Colonic mucosa (tissue), 4 donors: ENCODE measurements at regions not wholly inside any gene's neighbourhood (a gene's known extent, or its start where the extent isn't known, plus 50 kb on each side); places are given as distances from the start of the nearest gene placed in this dataset.

Experiments used
- DNase-seq: peaks from one replicate; pipeline ENCODE4 v3.0.0-alpha.2; 2020
- H3K27ac ChIP-seq: fragments of 200-600 bp; one replicate; pipeline ENCODE4 v1.8.0; 2021
- H3K27me3 ChIP-seq: fragments of 200-600 bp; one replicate; pipeline ENCODE4 v1.8.0; 2021
- H3K36me3 ChIP-seq: fragments of 200-600 bp; one replicate; pipeline ENCODE4 v1.8.0; 2021
- H3K4me1 ChIP-seq: fragments of 200-600 bp; one replicate; pipeline ENCODE4 v1.8.0; 2021; ENCODE audit warnings: mild to moderate bottlenecking
- H3K4me3 ChIP-seq: fragments of 200-600 bp; one replicate; pipeline ENCODE4 v1.8.0; 2021
- H3K9ac ChIP-seq, 2 donors: one replicate each; pipeline ENCODE4 v1.7.0; 2013; ENCODE audit warnings: control low read depth in 2 of 2, low read depth in 2 of 2, low read length in 2 of 2
- H3K9me3 ChIP-seq: fragments of 200-600 bp; one replicate; pipeline ENCODE4 v1.8.0; 2021
- intact Hi-C: fragments of 100-400 bp; cut with DNase I; formaldehyde crosslinking; loops from one replicate; pipeline ENCODE4 v1.14.1; 2022
- TF ChIP-seq, protein P1 (sequence below): fragments of 200-600 bp; IDR thresholded peaks from one replicate; pipeline ENCODE4 v1.8.0; 2022; ENCODE audit warnings: antibody characterized with exemption, mild to moderate bottlenecking
- donor health status: healthy.
- donor health status: DM: no; HTN: no; CAD: no.
- donor health status: DM: no; HTN: no; CAD: no.

DNA sequence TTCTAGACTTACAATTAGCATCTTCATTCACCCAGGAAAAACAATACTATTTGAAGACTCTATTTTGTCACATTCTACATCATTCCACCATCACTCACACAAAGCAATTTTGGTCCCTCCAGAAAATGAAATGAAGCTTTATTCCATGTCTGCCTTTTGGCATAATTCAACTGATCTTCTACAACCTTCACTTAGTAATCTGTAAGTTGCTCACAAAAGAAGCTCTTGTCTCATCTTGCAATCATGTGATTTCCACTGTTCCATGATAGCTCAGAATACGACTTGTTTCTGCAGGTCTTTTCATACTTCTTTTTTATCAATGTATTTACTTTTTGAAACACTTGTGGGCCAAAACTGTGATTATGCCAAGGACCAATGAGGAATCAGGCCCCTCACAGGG is 261.9 kb upstream of the NR4A3 start:
- H3K9me3 ChIP-seq = no peaks in the 10 kb centered on the region
- intact Hi-C loops = no loop called here
- TF ChIP-seq, protein P1, sequence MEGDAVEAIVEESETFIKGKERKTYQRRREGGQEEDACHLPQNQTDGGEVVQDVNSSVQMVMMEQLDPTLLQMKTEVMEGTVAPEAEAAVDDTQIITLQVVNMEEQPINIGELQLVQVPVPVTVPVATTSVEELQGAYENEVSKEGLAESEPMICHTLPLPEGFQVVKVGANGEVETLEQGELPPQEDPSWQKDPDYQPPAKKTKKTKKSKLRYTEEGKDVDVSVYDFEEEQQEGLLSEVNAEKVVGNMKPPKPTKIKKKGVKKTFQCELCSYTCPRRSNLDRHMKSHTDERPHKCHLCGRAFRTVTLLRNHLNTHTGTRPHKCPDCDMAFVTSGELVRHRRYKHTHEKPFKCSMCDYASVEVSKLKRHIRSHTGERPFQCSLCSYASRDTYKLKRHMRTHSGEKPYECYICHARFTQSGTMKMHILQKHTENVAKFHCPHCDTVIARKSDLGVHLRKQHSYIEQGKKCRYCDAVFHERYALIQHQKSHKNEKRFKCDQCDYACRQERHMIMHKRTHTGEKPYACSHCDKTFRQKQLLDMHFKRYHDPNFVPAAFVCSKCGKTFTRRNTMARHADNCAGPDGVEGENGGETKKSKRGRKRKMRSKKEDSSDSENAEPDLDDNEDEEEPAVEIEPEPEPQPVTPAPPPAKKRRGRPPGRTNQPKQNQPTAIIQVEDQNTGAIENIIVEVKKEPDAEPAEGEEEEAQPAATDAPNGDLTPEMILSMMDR = no peak
- H3K4me1 ChIP-seq = no peaks in the 10 kb centered on the region
- DNase-seq = no peak
- no peak overlapping the region for H3K27ac ChIP-seq
- H3K4me3 ChIP-seq = no peak overlapping the region
- no peak overlapping the region for H3K9ac ChIP-seq
- H3K27me3 ChIP-seq = no peaks in the 10 kb centered on the region
- no peaks in the 10 kb centered on the region for H3K36me3 ChIP-seq

DNA sequence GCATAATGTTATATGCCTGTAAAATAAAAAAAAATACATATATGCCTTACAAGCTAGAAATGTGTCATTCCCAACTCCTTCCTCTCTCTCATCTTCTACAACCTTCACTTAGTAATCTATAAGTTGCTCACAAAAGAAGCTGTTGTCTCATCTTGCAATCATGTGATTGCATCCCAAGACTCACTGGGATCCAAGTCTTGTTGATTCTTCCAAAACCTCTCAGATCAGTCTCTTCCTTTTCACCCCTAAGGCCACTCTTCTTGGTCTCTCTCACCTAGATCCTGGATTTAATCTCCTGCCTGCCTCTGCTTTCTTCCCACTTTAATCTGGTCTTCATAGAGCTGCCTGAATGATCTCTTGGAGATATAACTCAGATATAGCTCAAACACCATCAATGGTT is 261.1 kb upstream of the NR4A3 start:
- no peak overlapping the region for H3K4me3 ChIP-seq
- no peaks in the 10 kb centered on the region for H3K36me3 ChIP-seq
- H3K9me3 ChIP-seq = no peaks in the 10 kb centered on the region
- intact Hi-C loops = no loop called here
- H3K4me1 ChIP-seq = no peaks in the 10 kb centered on the region
- no peak overlapping the region for H3K9ac ChIP-seq
- H3K27me3 ChIP-seq = no peaks in the 10 kb centered on the region
- TF ChIP-seq, protein P1 = no peak
- H3K27ac ChIP-seq = no peak overlapping the region
- no peak for DNase-seq

DNA sequence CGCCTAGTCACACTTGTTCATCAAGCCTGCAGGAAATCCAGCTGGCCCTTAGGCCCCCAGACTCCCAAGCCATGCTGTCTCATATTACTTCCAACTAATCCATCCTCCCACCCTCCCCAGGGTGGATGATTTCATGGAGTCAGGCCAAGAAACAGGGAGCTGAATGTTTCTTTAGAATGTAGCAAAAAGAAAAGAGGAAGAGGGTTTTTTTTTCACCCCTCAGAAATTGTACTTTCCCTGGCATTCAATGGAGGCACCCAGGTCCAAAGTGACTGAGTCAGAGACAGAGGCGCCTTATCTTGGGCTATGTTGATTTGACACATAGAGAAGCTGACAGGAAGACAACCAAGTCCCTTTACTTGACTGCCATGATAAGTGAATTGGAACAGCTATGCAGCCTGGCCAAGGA is 260.2 kb upstream of the NR4A3 start:
- H3K27me3 ChIP-seq = no peaks in the 10 kb centered on the region
- no peak overlapping the region for H3K9ac ChIP-seq
- TF ChIP-seq, protein P1 = no peak
- intact Hi-C loops = no loop called here
- H3K4me3 ChIP-seq = no peak overlapping the region
- no peak overlapping the region for H3K27ac ChIP-seq
- no peak for DNase-seq
- no peaks in the 10 kb centered on the region for H3K4me1 ChIP-seq
- no peaks in the 10 kb centered on the region for H3K9me3 ChIP-seq
- no peaks in the 10 kb centered on the region for H3K36me3 ChIP-seq

DNA sequence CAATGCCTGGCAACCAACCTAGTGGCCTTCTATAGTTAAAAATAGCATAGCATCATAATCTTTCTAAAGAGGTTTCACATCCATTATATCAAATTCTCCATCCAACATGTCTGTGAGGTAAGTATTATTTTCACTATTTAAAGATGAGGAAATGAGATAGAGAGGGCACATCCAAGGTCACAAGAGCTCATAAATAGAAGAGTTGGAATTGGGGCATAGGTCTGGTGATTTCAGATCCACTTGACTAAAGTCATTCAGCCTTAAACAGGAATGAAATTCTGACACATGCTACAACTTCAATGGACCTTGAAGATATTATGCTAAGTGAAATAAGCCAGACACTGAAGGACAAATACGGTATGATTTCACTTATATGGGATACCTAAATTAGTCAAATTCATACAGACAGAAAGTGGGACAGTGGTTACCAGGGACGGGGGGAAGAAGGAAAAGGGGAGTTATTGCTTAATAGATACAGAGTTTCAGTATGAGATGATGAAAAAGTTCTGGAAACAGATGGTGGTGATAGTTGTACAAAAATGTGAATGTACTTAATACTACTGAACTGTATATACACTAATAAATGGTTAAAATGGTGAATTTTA is 259.6 kb upstream of the NR4A3 start:
- Histone ChIP-seq H3K36me3 (no peaks in the 10 kb centered on the region), H3K27me3 (no peaks in the 10 kb centered on the region), H3K4me3 (no peak overlapping the region), H3K4me1 (no peaks in the 10 kb centered on the region), H3K9me3 (no peaks in the 10 kb centered on the region), H3K9ac (no peak overlapping the region), H3K27ac (no peak overlapping the region)
- intact Hi-C loops = no loop called here
- DNase-seq = no peak
- TF ChIP-seq, protein P1 = no peak

DNA sequence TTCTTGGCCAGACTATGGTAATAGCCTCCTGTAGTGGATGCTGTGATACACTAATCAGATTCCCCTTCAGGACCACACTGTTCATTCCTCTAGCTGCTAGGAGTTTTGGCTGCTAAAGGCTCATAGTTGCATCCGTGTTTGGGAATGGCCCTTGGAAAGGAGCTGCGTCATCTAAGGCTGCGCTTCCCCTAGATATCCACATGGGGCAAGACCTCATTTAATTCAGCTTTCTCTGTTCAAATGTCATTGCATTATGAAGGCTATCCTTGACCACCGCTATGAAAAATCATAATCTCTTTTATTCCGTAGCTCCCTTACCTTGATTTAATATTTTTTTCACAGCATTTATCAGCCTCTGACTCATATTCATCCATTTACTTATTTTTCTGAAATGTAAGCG is 258.3 kb upstream of the NR4A3 start:
- intact Hi-C loops = no loop called here
- Histone ChIP-seq H3K9ac (no peak overlapping the region), H3K4me1 (no peaks in the 10 kb centered on the region), H3K36me3 (no peaks in the 10 kb centered on the region), H3K27ac (no peak overlapping the region), H3K4me3 (no peak overlapping the region), H3K9me3 (no peaks in the 10 kb centered on the region), H3K27me3 (no peaks in the 10 kb centered on the region)
- no peak for DNase-seq
- TF ChIP-seq, protein P1 = no peak
